Fibroblast of mammary gland (primary cell): ENCODE measurements at regions not wholly inside any gene's neighbourhood (a gene's known extent, or its start where the extent isn't known, plus 50 kb on each side); places are given as distances from the start of the nearest gene placed in this dataset.
"Not testable (repeated sequence)": the region's sequence is repeated elsewhere in the genome, so short reads cannot be mapped to it uniquely, and the experiment has no call there.

Experiments used
- DNase-seq: peaks from one replicate; pipeline ENCODE4 v3.0.0-alpha.2; 2010; ENCODE audit warnings: low read depth
- H3K4me3 ChIP-seq: 2 replicates; pipeline ENCODE4 v1.5.1; 2011; ENCODE audit warnings: low read depth, mild to moderate bottlenecking, low read length, moderate library complexity; ENCODE audit not compliant: control insufficient read depth
- TF ChIP-seq, protein P1 (sequence below): conservative IDR thresholded peaks from 2 replicates; pipeline ENCODE4 v1.5.1; 2011; ENCODE audit warnings: low read depth, low read length, inconsistent platforms; ENCODE audit not compliant: control insufficient read depth, insufficient read depth

DNA sequence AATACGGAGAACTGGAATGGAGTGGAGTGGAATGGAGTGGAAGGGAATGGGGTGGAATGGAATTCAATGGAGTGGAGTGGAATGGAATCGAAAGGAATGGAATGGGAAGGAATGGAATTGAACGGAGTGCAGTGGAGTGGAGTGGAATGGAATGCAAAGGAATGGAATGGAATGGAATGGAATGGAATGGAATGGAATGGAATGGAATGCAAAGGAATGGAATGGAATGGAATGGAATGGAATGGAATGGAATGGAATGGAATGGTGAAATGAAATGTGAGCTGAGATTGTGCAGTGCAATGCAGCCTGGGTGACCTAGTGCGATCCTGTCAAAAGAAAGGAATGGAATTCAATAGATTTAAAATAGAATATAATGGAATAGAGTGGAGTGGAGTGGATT, 357.3 kb upstream of the WSB1 start:
- not testable (repeated sequence) for DNase-seq, H3K4me3 ChIP-seq

DNA sequence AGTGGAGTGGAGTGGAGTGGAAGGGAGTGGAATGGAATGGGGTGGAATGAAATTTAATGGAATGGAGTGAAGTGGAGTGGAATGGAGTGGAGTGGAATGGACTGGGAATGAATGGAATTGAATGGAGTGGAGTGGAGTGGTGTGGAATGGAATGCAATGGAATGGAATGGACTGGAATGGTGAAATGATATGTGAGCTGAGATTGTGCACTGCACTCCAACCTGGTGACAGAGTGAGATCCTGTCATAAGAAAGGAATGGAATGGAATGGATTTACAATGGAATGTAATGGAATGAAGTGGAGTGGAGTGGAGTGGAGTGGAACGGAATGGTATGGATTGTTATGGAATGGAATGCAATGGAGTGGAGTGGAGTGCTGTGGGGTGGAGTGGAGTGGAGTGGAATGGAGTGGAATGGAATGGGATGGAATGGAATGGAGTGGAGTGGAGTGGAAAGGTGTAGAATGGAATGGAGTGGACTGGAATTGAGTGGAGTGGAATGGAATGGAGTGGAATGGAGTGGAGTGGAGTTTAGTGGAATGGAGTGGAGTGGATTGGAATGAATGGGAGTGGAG, 356.1 kb upstream of the WSB1 start:
- not testable (repeated sequence) for H3K4me3 ChIP-seq, DNase-seq

DNA sequence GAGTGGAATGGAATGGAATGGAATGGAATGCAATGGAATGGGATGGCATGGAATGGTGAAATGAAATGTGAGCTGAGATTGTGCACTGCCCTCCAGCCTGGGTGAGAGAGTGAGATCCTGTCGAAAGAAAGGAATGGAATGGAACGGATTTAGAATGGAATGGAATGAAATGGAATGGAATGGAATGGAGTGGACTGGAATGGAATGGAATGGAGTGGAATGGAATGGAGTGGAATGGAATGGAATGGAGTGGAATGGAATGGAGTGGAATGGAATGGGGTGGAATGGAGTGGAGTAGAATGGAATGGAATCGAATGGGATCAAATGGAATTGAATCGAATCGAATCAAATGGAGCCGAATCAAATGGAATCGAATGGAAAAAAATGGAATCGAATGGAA, 354.2 kb upstream of the WSB1 start:
- not testable (repeated sequence) for H3K4me3 ChIP-seq, DNase-seq

DNA sequence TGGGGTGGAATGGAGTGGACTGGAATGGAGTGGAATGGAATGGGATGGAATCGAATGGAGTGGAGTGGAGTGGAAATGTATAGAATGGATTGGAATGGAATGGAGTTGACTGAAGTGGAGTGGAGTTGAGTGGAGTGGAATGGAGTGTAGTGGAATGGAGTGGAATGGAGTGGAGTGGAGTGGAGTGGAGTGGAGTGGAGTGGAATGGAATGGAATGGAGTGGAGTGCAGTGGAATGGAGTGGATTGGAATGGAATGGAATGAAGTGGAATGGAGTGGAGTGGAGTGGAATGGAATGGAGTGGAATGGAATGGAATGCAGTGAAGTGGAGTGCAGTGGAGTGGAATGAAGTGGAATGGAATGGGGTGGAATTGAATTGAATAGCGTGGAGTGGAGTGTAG, 353.3 kb upstream of the WSB1 start:
- not testable (repeated sequence) for DNase-seq, H3K4me3 ChIP-seq

DNA sequence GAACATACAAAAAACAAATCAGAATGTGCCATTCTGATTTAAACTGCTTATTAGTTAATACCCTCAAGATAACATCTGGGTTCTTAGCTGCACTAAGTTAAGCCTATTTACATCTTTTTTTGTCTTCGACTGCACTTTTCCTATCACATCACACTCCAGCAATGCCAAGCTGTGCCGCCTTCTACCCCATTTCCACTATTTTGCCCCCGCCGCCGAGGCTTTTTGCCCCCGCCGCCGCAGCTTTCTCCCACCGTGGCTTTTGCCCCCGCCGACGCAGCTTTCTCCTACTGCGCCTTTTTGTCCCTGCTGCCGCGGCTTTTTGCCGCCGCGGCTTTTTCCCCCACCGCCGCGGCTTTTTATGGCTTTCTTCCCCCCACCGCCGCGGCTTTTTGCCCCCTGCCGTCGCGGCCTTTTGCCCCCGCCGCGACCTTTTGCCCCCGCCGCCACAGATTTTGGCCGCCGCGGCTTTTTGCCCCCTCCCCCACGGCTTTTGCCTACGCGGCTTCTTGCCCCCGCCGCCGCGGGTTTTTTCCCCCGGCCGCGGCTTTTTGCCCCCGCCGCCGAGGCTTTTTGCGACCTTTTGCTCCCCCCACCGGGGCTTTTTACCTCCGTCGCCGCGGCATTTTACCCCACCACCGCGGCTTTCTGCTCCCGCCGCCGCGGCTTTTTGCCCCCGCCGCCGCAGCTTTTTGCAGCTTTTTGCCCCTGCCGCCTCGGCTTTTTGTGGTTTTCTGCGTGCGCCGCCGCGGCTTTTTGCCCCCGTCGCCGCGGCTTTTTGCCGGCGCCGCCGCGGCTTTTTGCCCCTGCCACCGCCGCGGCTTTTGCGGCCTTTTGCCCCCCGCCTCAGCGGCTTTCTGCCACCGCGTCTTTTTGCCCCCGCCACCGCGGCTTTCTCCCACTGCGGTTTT, 331.4 kb upstream of the WSB1 start:
- DNase-seq = no peak
- TF ChIP-seq, protein P1, sequence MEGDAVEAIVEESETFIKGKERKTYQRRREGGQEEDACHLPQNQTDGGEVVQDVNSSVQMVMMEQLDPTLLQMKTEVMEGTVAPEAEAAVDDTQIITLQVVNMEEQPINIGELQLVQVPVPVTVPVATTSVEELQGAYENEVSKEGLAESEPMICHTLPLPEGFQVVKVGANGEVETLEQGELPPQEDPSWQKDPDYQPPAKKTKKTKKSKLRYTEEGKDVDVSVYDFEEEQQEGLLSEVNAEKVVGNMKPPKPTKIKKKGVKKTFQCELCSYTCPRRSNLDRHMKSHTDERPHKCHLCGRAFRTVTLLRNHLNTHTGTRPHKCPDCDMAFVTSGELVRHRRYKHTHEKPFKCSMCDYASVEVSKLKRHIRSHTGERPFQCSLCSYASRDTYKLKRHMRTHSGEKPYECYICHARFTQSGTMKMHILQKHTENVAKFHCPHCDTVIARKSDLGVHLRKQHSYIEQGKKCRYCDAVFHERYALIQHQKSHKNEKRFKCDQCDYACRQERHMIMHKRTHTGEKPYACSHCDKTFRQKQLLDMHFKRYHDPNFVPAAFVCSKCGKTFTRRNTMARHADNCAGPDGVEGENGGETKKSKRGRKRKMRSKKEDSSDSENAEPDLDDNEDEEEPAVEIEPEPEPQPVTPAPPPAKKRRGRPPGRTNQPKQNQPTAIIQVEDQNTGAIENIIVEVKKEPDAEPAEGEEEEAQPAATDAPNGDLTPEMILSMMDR = no peak
- H3K4me3 ChIP-seq = no peak overlapping the region

DNA sequence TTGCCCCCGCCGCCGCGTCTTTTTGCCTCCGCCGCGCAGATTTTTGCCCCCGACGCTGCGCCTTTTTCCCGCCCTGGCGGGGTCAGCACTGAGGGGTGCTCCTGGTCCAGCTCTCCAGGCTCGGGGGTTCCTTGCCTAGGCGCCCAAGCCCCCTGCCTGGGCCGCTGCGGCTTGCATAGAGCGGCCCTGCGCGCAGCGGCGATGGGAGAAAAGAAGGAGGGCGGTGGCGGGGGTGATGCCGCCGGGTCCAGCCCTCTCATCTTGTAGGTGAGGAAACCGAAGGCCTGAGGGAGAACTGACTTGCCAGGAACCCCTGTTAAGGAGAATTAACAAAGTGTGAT, 330.8 kb upstream of the WSB1 start:
- H3K4me3 ChIP-seq = no peak overlapping the region
- DNase-seq = no peak
- TF ChIP-seq, protein P1 = no peak

DNA sequence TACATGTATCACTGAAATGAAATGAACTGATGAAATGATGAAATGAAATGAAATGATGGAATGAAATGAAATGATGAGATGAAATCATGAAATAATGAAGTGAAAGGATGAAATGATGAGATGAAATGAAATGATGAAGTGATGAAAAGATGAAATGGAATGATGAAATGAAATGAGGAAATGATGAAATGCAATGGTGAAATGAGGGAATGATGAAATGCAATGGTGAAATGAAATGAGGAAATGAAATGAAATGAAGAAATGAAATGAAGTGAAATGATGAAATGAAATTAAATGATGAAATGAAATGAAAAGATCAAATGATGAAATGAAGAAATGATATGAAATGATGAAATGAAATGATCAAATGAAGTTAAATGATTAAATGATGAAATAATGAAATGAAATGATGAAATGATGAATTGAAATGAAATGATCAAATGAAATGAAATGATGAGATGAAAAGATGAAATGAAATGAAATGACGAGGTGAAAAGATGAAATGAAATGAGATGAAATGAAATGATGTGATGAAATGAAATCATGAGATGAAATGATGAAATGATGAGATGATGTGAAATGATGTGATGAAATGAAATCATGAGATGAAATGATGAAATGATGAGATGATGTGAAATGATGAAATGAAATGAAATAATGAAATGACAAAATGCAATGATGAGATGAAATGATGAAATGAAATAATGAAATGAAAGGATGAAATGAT, 327.9 kb upstream of the WSB1 start:
- DNase-seq, H3K4me3 ChIP-seq: not testable (repeated sequence)

DNA sequence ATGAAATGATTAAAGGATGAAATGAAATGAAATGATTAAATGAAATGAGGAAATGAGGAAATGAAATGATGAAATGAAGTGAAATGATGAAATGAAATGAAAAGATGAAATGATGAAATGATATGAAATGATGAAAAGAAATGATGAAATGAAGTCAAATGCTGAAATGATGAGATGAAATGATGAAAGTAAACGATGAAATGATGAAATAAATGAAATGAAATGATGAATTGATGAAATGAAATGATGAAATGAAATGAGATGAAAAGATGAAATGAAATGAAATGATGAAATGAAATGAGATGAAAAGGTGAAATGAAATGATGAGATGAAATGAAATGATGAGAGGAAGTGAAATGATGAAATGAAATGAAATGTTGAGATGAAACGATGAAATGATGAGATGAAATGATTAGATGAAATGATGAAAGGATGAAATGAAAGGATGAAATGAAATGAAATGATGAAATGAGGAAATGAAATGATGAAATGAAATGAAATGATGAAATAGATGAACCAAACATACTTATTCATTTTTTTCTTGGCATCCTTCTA, 327.2 kb upstream of the WSB1 start:
- not testable (repeated sequence) for H3K4me3 ChIP-seq, DNase-seq

DNA sequence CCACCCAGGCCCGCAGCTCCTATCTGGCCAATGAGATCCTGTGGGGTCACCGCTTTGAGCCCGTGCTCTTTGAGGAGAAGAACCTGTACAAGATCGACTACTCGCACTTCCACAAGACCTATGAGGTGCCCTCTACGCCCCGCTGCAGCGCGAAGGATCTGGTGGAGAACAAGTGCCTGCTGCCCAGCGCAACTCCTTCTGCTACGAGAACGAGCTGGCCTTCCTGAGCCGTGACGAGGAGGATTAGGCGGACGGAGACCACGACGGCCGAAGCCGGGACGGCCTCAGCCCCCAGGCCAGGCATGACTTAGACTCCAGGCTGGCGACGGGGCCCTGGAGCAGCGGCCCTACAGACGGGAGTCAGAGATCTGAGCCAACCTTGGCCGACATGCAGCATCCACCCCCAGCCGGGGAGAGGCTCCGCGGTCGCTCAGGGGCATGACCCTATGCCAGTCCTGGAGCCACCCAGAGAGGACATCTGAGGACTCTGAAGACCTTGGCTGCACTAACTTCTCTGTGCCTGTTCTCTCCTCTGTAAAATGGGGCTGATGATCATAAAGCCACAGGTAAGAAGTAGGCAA, 312.0 kb upstream of the WSB1 start:
- DNase-seq, H3K4me3 ChIP-seq: not testable (repeated sequence)

DNA sequence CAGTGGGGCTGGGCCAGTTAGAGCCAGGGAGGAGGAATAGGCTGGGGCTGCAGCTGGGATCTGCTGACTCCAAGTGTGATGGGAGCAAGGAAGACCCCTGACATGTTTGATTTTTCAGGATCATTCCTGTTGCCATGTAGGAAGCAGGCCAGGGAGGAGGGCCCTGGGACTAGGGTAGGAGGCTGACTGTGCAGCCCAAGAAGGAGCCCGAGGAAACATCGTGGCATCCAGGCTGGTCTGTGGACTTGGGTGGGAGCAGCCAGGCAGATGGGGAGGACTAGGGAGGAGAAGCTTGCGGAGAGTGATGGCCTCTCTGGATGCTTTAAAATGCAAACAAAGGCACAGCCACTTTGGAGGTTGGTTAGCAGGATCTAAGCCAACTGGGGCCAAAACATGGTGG, 311.4 kb upstream of the WSB1 start:
- DNase-seq = not testable (repeated sequence)

DNA sequence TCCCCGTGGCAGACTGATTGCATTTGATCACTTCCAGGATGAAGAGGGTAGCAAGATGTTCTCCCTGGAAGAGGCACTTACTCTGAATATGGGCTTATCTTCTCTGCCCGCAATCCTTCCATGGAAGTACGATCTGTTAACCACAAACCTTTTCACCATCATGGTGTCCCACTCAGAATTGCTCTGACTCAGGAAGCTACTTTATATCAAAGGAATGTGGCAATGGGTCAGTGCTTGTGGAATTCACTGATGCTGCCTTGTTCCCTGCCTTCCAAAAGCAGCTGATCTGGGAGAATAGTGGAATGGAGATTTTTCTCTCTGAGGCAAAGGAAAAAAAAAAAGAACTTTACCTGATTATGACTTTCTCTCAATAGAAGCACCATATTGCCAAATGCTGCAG, 306.1 kb upstream of the WSB1 start:
- DNase-seq = peak; percentile 55
- not testable (repeated sequence) for H3K4me3 ChIP-seq

More for the DNA sequence above, 311.4 kb upstream of the WSB1 start:
- H3K4me3 ChIP-seq = not testable (repeated sequence)

DNA sequence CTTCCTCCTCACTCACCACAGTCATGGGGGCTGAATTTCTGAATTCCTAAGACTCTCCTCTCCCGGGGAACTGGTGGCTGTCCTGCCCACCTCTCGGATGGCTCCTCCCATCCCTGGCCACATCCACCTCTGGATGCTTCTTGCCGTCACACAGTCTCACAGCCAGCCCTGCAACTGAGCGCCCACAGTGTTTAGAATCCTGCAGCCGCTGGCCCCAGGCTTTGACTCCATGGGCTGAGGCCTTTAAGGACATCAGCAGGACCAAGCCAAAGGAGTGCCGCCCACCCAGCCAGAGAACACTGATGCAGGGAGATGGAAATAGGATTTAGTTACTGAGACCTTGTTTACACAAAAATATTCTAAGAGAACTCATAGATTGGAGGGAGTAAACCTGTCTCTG, 299.3 kb upstream of the WSB1 start:
- H3K4me3 ChIP-seq, DNase-seq: not testable (repeated sequence)

DNA sequence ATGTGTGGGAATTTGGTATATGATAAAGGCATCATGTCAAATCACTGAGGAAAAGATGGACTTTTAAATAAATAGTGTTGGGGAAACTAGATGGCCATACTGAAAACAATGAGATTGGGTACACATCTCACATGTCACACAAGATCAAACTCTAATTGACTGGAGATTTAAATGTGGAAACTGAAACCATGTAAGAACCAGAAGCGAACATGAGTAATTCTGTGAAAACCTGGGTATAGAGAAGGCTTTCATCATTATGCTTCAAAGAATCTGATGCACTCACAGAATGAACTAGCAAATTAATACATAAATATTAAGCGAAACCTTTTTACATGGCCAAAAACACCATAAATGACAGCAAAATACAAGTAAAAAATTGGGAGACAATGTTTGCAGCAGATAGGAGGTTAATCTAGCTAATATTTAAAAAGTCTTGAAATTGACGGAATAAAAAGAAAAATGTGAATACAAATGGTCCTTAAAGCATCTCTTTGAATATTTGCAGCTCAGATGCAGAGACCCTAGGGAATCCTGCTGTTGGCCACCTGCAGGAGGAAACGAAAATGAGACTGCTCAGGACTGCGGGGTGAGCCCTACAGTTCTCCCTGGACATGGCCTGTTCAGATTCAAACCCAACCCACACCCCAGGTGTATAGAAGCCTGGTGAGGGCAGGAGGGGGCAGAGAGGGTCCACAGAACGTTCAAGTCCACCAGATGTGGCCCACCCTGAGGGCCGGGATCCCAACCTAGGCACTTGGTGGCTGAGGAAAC, 297.6 kb upstream of the WSB1 start:
- H3K4me3 ChIP-seq, DNase-seq: not testable (repeated sequence)

DNA sequence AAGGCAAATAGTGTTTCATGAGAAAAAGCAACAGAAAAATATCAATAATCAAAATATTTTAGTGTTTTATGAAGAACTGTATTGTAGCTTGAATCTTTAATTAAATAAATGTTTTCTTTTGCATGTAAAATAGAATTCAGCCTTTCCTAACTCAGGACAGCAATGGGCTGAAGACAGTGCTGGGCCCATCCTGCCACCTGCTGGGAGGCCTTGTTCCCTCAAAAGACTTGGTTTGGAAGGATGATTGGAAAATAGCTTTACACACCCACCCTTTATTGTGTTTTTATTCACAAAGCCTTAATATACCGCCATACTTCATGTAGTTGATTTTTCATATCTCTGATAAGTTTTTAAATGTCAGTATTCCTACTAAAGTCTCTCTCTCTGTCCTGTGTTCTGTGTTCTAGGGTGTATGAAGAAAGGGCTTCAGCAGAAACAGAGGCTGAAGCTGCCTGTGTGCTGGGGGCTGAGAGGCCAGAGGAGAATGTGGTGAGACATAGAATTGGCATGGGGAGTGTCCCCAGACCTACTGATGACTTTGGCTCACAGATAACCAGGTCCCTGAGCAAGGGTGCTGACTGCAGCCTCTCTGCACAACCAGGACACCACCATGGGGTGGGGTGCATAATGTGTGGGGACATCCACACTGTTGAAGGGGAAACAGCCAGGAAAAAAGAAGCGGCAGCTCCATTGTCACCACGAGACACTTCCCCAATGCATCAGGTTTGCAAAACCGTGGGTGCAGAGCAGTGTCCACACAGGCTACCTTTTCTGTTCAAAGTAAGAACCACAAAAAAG, 286.0 kb upstream of the WSB1 start:
- not testable (repeated sequence) for DNase-seq, H3K4me3 ChIP-seq
